Stimulated activated CD4-positive, alpha-beta T cell treated with anti-CD3 and anti-CD28 coated beads, Interleukin-4, amount 100 ng/mL, for 4 hours (primary cell): ENCODE measurements at regions not wholly inside any gene's neighbourhood (a gene's known extent, or its start where the extent isn't known, plus 50 kb on each side); places are given as distances from the start of the nearest gene placed in this dataset.
A peak's percentile ranks its signal among the peaks of the same experiment; 100 is the strongest.
"Not testable (repeated sequence)": the region's sequence is repeated elsewhere in the genome, so short reads cannot be mapped to it uniquely, and the experiment has no call there.

Source experiments
- DNase-seq, 2 experiments: peaks; one replicate each; pipeline ENCODE4 v3.0.0-alpha.2; 2020

- not testable (repeated sequence) for DNase-seq
Observed at GRCh38 chr14:105663818-105664596, 137.6 kb downstream of the TMEM121 start.

DNA sequence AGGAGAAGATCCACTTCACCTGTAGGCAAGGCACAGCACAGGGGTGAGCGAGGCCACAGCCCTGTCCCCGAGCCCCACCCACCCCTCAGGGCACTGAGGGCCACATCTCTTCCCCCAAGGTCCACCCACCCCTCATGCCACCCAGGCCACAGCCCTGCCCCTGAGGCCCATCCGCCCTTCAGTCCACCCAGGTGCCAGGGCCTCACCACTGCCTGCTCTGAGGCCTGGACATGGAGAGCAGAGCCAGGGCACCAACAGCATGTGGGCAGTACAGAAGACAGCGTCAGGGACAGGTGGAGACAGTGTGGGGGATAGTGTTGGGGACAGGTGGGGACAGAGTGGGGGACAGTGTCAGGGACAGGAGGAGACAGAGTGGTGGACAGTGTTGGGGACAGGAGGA is 138.3 kb downstream of the TMEM121 start:
- no peak for DNase-seq

- no peak for DNase-seq
Observed at GRCh38 chr14:105665247-105665950, 139.0 kb downstream of the TMEM121 start.

DNA sequence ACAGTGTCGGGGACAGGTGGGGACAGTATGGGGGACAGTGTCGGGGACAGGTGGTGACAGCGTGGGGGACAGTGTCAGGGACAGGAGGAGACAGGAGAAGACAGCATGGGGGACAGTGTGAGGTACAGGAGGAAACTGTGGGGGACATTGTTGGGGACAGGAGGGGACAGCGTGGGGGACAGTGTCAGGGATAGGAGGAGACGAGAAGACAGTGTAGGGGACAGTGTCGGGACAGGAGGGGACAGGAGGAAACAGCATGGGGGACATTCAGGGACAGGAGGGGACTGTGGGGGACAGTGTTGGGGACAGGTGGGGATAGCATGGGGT is 139.5 kb downstream of the TMEM121 start:
- DNase-seq, result no peak

- DNase-seq, result no peak
Observed at GRCh38 chr14:105666420-105666819, 140.0 kb downstream of the TMEM121 start.

GRCh38 chr14:105666991-105667662 is 140.7 kb downstream of the TMEM121 start:
- DNase-seq, result not testable (repeated sequence)

DNA sequence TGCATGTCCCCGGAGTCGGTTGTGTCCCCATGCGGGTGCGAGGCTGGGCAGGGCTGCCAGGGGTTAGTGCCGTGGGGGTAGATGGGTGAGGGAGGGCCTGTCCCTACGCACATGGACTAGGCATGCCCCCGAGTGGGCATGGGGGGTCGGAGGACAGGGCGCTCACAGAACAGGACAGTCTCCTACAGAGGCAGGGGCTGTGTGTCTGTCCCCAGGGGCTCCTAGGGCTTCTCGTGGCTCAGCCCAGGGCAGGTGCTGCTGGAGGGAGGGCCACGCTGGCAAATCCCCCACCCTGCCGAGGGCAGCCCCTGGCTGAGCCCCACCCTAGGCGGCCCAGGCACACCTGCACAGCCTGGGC is 141.3 kb downstream of the TMEM121 start:
- DNase-seq, result not testable (repeated sequence)

- DNase-seq, result not testable (repeated sequence)
Observed at GRCh38 chr14:105668021-105668420, 141.6 kb downstream of the TMEM121 start.

DNA sequence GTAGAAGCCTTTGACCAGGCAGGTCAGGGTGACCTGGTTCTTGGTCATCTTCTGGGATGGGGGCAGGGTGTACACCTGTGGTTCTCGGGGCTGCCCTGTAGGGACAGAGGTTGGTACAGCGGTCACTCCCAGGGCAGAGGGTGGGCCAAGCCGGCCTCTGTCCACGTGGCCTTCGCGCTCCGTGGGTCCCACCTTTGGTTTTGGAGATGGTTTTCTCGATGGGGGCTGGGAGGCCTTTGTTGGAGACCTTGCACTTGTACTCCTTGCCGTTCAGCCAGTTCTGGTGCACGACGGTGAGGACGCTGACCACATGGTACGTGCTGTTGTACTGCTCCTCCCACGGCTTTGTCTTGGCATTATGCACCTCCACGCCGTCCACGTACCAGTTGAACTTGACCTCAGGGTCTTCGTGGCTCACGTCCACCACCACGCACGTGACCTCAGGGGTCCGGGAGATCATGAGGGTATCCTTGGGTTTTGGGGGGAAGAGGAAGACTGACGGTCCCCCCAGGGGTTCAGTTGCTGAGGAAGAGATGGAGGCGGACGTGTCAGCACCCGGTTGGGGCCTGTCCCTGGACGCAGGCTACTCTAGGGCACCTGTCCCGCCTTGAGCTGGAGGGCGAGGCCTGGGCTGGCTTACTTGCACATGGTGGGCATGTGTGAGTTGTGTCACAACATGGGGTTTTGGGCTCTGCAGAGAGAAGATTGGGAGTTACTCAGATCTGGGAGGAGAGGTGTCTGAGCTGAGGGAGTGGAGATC is 142.3 kb downstream of the TMEM121 start:
- not testable (repeated sequence) for DNase-seq

DNA sequence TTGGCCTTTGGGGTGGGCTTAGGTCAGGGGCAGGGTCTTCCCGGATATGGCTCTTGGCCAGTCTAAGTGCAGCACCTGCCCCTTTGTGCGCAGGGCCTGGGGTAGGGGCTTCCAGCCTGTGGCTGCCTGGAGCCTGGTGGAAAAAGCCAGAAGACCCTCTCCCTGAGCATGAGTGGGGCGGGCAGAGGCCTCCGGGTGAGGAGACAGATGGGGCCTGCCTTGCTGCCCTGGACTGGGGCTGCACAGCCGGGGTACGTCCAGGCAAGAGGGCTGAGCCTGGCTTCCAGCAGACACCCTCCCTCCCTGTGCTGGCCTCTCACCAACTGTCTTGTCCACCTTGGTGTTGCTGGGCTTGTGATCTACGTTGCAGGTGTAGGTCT is 142.8 kb downstream of the TMEM121 start:
- DNase-seq, result not testable (repeated sequence)

DNA sequence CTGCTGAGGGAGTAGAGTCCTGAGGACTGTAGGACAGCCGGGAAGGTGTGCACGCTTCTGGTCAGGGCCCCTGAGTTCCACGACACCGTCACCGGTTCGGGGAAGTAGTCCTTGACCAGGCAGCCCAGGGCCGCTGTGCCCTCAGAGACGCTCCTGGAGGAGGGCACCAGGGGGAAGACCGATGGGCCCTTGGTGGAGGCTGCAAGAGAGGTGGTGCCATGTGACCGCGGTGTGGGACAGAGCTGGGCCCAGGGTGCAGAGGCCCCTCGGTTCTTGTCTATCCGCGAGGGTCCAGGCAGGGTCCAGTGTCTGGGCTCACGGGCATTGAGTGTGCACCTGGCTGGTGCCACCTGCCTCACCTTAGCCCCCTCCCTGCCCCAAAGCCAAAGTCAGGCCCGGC is 143.3 kb downstream of the TMEM121 start:
- not testable (repeated sequence) for DNase-seq

- not testable (repeated sequence) for DNase-seq
Observed at GRCh38 chr14:105672450-105673200, 146.2 kb downstream of the TMEM121 start.

DNA sequence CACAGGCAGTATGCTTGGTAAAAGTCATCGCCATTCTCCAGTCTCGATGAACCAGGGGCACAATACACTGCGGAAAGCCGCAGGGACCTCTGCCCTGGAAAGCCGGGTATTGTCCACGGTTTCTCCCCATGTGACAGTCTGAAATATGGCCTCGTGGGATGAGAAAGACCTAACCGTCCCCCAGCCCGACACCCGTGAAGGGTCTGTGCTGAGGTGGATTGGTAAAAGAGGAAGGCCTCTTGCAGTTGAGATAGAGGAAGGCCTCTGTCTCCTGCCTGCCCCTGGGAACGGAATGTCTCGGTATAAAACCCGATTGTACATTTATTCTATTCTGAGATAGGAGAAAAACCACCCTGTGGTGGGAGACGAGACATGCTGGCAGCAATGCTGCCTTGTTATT is 149.1 kb downstream of the TMEM121 start:
- not testable (repeated sequence) for DNase-seq

DNA sequence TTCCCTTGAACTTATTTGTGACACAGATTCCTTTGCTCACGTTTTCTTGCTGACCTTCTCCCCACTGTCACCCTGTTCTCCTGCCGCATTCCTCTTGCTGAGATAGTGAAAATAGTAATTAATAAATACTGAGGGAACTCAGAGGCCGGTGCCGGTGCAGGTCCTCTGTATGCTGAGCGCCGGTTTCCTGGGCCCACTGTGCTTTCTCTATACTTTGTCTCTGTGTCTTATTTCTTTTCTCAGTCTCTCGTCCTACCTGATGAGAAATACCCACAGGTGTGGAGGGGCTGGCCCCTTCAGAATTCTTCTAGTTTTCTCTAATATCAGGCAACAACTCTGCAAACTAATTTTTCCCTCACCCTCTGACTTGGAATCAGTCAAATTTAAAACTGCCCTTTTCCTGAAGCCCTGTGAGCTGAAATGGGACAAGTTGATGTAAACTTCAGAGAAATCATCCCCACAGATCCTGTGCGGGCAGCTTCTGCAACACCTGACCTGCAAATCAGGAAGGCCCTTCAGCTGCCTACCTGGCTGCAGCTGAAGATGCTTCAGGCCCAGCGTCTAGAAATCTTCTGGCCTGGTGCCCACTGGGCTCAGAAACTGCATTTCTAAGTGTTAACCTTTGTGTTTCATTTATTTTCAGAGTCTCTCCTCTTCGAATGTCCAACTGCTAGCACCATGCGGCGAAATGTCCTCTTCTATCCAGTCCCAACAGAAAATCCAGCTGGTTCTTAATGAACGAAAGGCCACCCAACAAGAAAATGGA is 149.7 kb downstream of the TMEM121 start:
- not testable (repeated sequence) for DNase-seq

GRCh38 chr14:105678057-105678456 is 151.7 kb downstream of the TMEM121 start:
- not testable (repeated sequence) for DNase-seq

DNA sequence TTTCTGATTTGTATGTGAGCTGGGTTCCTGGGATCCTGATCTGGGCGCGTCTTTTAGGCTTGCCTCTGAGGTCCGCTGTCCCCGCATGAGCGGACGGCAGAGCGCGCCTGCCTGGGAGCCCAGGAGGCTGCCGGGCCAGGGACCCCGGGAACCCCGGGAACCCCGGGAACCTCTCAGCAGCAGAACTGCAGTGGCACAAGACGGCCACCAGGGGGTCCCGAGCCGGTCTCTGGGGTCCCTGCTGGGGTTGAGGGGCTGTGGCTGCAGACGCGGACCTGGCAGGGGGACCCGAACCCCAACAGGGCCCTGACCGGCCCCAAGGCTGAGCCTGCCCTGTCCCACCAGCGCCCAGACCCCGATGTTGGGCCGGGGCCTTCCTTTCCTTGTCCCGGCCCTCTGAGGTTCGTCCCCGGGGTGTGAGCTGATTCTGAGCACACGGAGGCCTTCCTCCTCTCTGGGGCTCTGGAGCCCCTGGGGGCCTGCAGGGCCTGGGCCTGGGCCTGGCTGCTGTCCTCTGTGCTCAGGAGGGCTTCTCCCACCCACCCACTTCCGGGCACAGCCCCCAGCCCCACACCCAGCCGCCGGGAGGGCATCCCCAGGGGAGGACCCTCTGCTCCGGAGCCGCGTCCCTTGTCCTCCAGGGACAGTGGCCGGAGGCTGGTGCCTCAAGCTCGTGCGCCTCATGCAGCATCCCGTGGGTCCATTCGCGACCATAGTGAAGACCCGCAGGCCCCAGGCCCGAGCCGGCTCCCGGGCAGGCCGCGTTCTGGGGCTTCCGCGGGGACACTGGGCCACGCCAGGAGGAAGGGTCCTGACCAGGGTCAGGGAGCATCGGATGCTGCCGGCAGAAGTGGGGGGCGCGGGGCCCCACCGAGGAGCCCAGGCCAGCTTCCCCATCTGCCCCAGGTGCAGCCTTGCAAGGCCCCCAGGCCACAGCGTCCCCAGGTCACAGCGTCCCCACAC is 152.9 kb downstream of the TMEM121 start:
- DNase-seq, result not testable (repeated sequence)

DNA sequence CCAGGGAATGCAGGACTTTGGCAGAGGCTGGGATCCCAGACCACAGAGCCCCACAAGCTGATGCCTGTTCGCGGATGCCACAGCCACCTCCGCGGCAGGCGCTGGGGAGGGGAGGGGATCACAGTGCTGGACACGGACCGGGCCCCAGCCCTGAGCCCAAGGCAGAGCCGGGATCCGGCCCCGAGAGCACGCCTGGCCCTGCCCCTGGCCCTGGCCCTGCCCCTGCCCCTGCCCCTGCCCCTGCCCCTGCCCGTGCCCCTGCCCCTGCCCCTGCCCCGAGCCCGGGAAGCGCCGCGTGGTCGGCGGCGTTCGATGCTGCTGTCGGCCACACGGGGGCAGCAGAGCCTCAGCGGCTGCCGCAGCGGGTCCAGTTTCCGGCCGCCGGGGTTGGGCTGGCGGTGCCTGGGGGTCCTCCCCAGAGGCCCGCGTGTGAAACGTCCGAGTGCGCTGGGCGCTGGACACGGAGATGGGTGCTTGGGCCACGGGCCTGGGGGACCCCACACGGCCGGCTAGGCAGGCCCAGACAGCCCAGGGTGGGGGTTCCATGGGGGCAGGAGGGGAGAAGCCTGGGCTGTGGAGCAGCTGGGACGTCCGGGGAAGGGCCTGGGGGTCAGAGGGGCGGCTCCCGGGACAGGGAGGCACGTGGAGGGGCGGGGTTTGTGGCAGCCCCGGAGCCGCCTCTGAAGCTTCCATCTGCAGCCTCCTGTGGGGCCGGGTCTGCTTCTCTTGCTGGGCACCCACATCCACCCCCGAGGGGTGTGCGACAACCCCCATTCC is 153.8 kb downstream of the TMEM121 start:
- peak in 1 of 2 experiments; percentile 28 for DNase-seq

GRCh38 chr14:105680736-105681098 is 154.3 kb downstream of the TMEM121 start:
- not testable (repeated sequence) for DNase-seq

- not testable (repeated sequence) for DNase-seq
Observed at GRCh38 chr14:105681606-105682185, 155.3 kb downstream of the TMEM121 start.
